ENCODE measurements at regions not wholly inside any gene's neighbourhood (a gene's known extent, or its start where the extent isn't known, plus 50 kb on each side); places are given as distances from the start of the nearest gene placed in this dataset.

DNA sequence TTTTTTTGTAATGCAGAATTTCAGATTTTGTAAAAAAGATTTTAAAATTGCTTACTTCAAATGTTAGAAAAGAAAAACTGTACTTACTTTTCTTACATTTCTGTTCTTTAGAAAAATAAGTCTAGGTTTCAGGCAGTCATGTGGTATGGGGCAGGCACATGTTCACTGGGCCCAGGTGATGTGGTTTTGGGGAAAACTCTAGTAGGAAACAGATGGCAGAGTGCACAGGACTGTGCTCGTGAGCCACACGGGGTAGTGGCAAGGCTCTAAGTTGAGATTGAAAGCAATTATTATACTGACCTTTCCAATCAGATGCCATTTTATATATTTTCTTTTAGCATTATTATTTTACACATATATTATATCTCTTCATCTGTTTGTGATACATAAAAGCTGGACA lies 1036.9 kb upstream of the TMEFF2 start:
- TF ChIP-seq, protein P1, sequence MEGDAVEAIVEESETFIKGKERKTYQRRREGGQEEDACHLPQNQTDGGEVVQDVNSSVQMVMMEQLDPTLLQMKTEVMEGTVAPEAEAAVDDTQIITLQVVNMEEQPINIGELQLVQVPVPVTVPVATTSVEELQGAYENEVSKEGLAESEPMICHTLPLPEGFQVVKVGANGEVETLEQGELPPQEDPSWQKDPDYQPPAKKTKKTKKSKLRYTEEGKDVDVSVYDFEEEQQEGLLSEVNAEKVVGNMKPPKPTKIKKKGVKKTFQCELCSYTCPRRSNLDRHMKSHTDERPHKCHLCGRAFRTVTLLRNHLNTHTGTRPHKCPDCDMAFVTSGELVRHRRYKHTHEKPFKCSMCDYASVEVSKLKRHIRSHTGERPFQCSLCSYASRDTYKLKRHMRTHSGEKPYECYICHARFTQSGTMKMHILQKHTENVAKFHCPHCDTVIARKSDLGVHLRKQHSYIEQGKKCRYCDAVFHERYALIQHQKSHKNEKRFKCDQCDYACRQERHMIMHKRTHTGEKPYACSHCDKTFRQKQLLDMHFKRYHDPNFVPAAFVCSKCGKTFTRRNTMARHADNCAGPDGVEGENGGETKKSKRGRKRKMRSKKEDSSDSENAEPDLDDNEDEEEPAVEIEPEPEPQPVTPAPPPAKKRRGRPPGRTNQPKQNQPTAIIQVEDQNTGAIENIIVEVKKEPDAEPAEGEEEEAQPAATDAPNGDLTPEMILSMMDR (IDR thresholded peaks at IDR 0.05) = no peak
- no peak for TF ChIP-seq POLR2A (IDR thresholded peaks at IDR 0.05)

All from lower leg skin (tissue), 3 donors.